H9 (cell line): ENCODE measurements at regions not wholly inside any gene's neighbourhood (a gene's known extent, or its start where the extent isn't known, plus 50 kb on each side); places are given as distances from the start of the nearest gene placed in this dataset.

Source experiments
- DNase-seq: peaks from one replicate; pipeline ENCODE4 v3.0.0-alpha.2; 2017
- H2AFZ ChIP-seq: one replicate; pipeline ENCODE4 v1.6.1; 2013; ENCODE audit warnings: mild to moderate bottlenecking, low read length, control low read depth, moderate library complexity
- H2AK5ac ChIP-seq: 2 replicates; pipeline ENCODE4 v1.6.1; 2013; ENCODE audit warnings: low read length, control low read depth, mixed read lengths; ENCODE audit not compliant: insufficient read length
- H2BK120ac ChIP-seq: one replicate; pipeline ENCODE4 v1.6.1; 2013; ENCODE audit warnings: low read depth, mild to moderate bottlenecking, low read length, control low read depth, inconsistent platforms; ENCODE audit not compliant: poor library complexity, severe bottlenecking
- H2BK12ac ChIP-seq: 2 replicates; pipeline ENCODE4 v1.6.1; 2013; ENCODE audit warnings: low read length, control low read depth, mixed read lengths, low read depth; ENCODE audit not compliant: insufficient read length
- H2BK15ac ChIP-seq: 2 replicates; pipeline ENCODE4 v1.6.1; 2013; ENCODE audit warnings: low read depth, low read length, control low read depth
- H2BK20ac ChIP-seq: one replicate; pipeline ENCODE4 v1.6.1; 2013; ENCODE audit warnings: low read depth, mild to moderate bottlenecking, low read length, control low read depth, inconsistent platforms; ENCODE audit not compliant: poor library complexity, severe bottlenecking
- H2BK5ac ChIP-seq: 2 replicates; pipeline ENCODE4 v1.6.1; 2013; ENCODE audit warnings: low read length, control low read depth, mixed read lengths; ENCODE audit not compliant: insufficient read length
- H3K14ac ChIP-seq: 2 replicates; pipeline ENCODE4 v1.6.1; 2013; ENCODE audit warnings: low read length, control low read depth; ENCODE audit not compliant: insufficient read depth
- H3K18ac ChIP-seq: 2 replicates; pipeline ENCODE4 v1.6.1; 2013; ENCODE audit warnings: low read depth, mild to moderate bottlenecking, mixed read lengths, low read length, control low read depth; ENCODE audit not compliant: insufficient read length
- H3K23ac ChIP-seq: 2 replicates; pipeline ENCODE4 v1.6.1; 2013; ENCODE audit warnings: low read length, control low read depth, mixed read lengths, low read depth; ENCODE audit not compliant: insufficient read length
- H3K23me2 ChIP-seq: 2 replicates; pipeline ENCODE4 v1.6.1; 2013; ENCODE audit warnings: low read depth, mild to moderate bottlenecking, mixed read lengths, low read length, control low read depth; ENCODE audit not compliant: insufficient read length, poor library complexity, severe bottlenecking
- H3K27ac ChIP-seq: 2 replicates; pipeline ENCODE4 v1.5.1; 2013; ENCODE audit warnings: low read length, control low read depth, mixed read lengths, low read depth; ENCODE audit not compliant: insufficient read length
- H3K27me3 ChIP-seq: 2 replicates; pipeline ENCODE4 v1.6.1; 2013; ENCODE audit warnings: low read length, control low read depth, inconsistent platforms; ENCODE audit not compliant: insufficient read depth
- H3K4ac ChIP-seq: 2 replicates; pipeline ENCODE4 v1.6.1; 2013; ENCODE audit warnings: low read depth, mild to moderate bottlenecking, control low read depth, inconsistent platforms, low read length, moderate library complexity
- H3K4me1 ChIP-seq: 2 replicates; pipeline ENCODE4 v1.6.1; 2013; ENCODE audit warnings: low read length, control low read depth, inconsistent platforms; ENCODE audit not compliant: insufficient read depth
- H3K4me2 ChIP-seq: 2 replicates; pipeline ENCODE4 v1.6.1; 2013; ENCODE audit warnings: low read length, control low read depth, mixed read lengths; ENCODE audit not compliant: insufficient read length, insufficient read depth
- H3K56ac ChIP-seq: 2 replicates; pipeline ENCODE4 v1.6.1; 2013; ENCODE audit warnings: low read depth, mild to moderate bottlenecking, mixed read lengths, low read length, control low read depth; ENCODE audit not compliant: insufficient read length
- H3K79me1 ChIP-seq: 2 replicates; pipeline ENCODE4 v1.6.1; 2013; ENCODE audit warnings: low read depth, mild to moderate bottlenecking, moderate library complexity, low read length, control low read depth, inconsistent platforms; ENCODE audit not compliant: insufficient read depth, poor library complexity, severe bottlenecking
- H3K79me2 ChIP-seq: 2 replicates; pipeline ENCODE4 v1.6.1; 2013; ENCODE audit warnings: low read length, control low read depth, inconsistent platforms; ENCODE audit not compliant: insufficient read depth
- H3K9ac ChIP-seq: 2 replicates; pipeline ENCODE4 v1.6.1; 2013; ENCODE audit warnings: low read length, control low read depth, mixed read lengths; ENCODE audit not compliant: insufficient read length; ENCODE audit errors: extremely low read depth
- H3K9me3 ChIP-seq: one replicate; pipeline ENCODE4 v1.6.1; 2013; ENCODE audit warnings: low read depth, low read length, inconsistent platforms; ENCODE audit not compliant: control insufficient read depth
- H3T11ph ChIP-seq: one replicate; pipeline ENCODE4 v1.6.1; 2013; ENCODE audit warnings: mild to moderate bottlenecking, low read length, control low read depth, inconsistent platforms
- H4K20me1 ChIP-seq: one replicate; pipeline ENCODE4 v1.6.1; 2013; ENCODE audit not compliant: control insufficient read depth, insufficient read length, insufficient read depth
- H4K5ac ChIP-seq: 2 replicates; pipeline ENCODE4 v1.6.1; 2013; ENCODE audit warnings: low read depth, mild to moderate bottlenecking, mixed read lengths, low read length, control low read depth; ENCODE audit not compliant: insufficient read length
- H4K8ac ChIP-seq: replicated peaks from 2 replicates; pipeline ENCODE4 v1.6.1; 2013; ENCODE audit warnings: low read length, control low read depth, mixed read lengths, low read depth; ENCODE audit not compliant: insufficient read length
- H4K91ac ChIP-seq: 2 replicates; pipeline ENCODE4 v1.6.1; 2013; ENCODE audit warnings: low read depth, mild to moderate bottlenecking, moderate library complexity, mixed read lengths, low read length, control low read depth; ENCODE audit not compliant: insufficient read length
- H3K27ac Mint-ChIP-seq, 3 experiments: 2 replicates in 2 of 3; 3 replicates in 1 of 3; pipeline ENCODE4 v1.8.0; 2020 to 2021; ENCODE audit warnings: mixed read lengths in 3 of 3, mild to moderate bottlenecking in 1 of 3, moderate library complexity in 1 of 3
- H3K27me3 Mint-ChIP-seq: 2 replicates; pipeline ENCODE4 v1.8.0; 2021; ENCODE audit warnings: low read depth, mild to moderate bottlenecking, moderate library complexity, mixed read lengths
- H3K36me3 Mint-ChIP-seq, 3 experiments: 2 replicates in 2 of 3; 3 replicates in 1 of 3; pipeline ENCODE4 v1.8.0; 2020 to 2021; ENCODE audit warnings: low read depth in 3 of 3, mixed read lengths in 3 of 3; ENCODE audit not compliant: insufficient read depth in 1 of 3
- H3K4me1 Mint-ChIP-seq, 2 experiments: 2 replicates each; pipeline ENCODE4 v1.8.0; 2020; ENCODE audit warnings: mixed read lengths in 2 of 2
- H3K4me3 Mint-ChIP-seq, 2 experiments: 2 replicates in 1 of 2; 3 replicates in 1 of 2; pipeline ENCODE4 v1.8.0; 2020 to 2021; ENCODE audit warnings: mild to moderate bottlenecking in 2 of 2, mixed read lengths in 2 of 2, moderate library complexity in 1 of 2
- H3K9me3 Mint-ChIP-seq, 2 experiments: 2 replicates in 1 of 2; 3 replicates in 1 of 2; pipeline ENCODE4 v1.8.0; 2020; ENCODE audit warnings: mild to moderate bottlenecking in 2 of 2, mixed read lengths in 2 of 2, moderate library complexity in 1 of 2
- WGBS: extraction: QIAGEN DNeasy Blood & Tissue Kit; methylation state at CpG from one replicate; pipeline ENCODE4 v1.1.7; 2013; ENCODE audit warnings: missing lambda C conversion rate, low lambda C conversion rate, mixed read lengths; ENCODE audit not compliant: insufficient read length; ENCODE audit errors: extremely low coverage; 5-methylcytosine and 5-hydroxymethylcytosine counted together
- TF ChIP-seq, protein P1 (sequence below): fragments of 200-600 bp; sonication (generic); conservative IDR thresholded peaks from 3 replicates; pipeline ENCODE4 v1.8.0; 2021; ENCODE audit warnings: antibody characterized with exemption, mild to moderate bottlenecking

DNA sequence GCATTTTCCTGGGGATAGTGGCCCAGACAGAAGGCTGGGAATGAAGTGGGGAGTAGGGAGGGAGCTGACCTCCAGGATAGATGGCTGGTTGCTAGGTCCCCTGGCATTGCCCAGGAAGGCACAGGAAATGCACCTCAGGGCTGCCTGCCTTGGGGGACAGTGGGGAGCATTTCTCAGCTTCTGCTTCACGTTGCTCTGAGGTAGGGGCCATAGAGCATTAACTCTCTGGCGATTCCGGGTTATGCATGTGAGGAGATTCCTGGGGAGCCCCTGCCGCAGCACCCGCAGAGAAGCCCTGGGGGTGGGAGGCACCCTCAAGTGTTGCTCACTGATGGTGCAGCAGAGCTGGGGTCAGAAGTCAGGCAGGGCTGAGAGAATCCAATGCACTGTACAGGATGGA is 256.5 kb downstream of the CYP26B1 start:
- H3K36me3 Mint-ChIP-seq, result no peaks in the 10 kb centered on the region; a peak in 1 of 7 replicates
- H2BK5ac ChIP-seq, result no peak overlapping the region
- no peaks in the 10 kb centered on the region for H3K27me3 ChIP-seq
- H3T11ph ChIP-seq, result no peak overlapping the region
- no peak overlapping the region for H3K14ac ChIP-seq
- no peak overlapping the region for H3K27ac ChIP-seq
- no peak overlapping the region for H4K91ac ChIP-seq
- H3K9me3 ChIP-seq, result no peaks in the 10 kb centered on the region
- H4K5ac ChIP-seq, result no peak overlapping the region
- H2AK5ac ChIP-seq, result no peak overlapping the region
- H3K79me1 ChIP-seq, result no peaks in the 10 kb centered on the region
- no peak overlapping the region for H3K56ac ChIP-seq
- no peak overlapping the region for H3K4me2 ChIP-seq
- H3K4ac ChIP-seq, result no peak overlapping the region
- no CpG with 5 or more reads among the region's 5 CpGs for WGBS
- H3K4me1 ChIP-seq, result no peaks in the 10 kb centered on the region
- no peak overlapping the region for H3K18ac ChIP-seq
- H2BK15ac ChIP-seq, result no peak overlapping the region
- no peak overlapping the region for H3K27ac Mint-ChIP-seq
- no peak overlapping the region for H2AFZ ChIP-seq
- no peak overlapping the region for H3K9ac ChIP-seq
- H3K23ac ChIP-seq, result no peak overlapping the region
- no peaks in the 10 kb centered on the region for H3K4me1 Mint-ChIP-seq
- H2BK120ac ChIP-seq, result no peak overlapping the region
- H3K4me3 Mint-ChIP-seq, result no peak overlapping the region
- H3K79me2 ChIP-seq, result no peaks in the 10 kb centered on the region
- no peaks in the 10 kb centered on the region for H4K20me1 ChIP-seq
- DNase-seq, result no peak
- H2BK12ac ChIP-seq, result no peak overlapping the region
- H3K9me3 Mint-ChIP-seq, result no peaks in the 10 kb centered on the region
- no peak overlapping the region for H4K8ac ChIP-seq
- peaks cover 3% of the 10 kb centered on the region for H3K27me3 Mint-ChIP-seq
- TF ChIP-seq, protein P1, sequence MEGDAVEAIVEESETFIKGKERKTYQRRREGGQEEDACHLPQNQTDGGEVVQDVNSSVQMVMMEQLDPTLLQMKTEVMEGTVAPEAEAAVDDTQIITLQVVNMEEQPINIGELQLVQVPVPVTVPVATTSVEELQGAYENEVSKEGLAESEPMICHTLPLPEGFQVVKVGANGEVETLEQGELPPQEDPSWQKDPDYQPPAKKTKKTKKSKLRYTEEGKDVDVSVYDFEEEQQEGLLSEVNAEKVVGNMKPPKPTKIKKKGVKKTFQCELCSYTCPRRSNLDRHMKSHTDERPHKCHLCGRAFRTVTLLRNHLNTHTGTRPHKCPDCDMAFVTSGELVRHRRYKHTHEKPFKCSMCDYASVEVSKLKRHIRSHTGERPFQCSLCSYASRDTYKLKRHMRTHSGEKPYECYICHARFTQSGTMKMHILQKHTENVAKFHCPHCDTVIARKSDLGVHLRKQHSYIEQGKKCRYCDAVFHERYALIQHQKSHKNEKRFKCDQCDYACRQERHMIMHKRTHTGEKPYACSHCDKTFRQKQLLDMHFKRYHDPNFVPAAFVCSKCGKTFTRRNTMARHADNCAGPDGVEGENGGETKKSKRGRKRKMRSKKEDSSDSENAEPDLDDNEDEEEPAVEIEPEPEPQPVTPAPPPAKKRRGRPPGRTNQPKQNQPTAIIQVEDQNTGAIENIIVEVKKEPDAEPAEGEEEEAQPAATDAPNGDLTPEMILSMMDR, result no peak
- no peaks in the 10 kb centered on the region for H3K23me2 ChIP-seq
- H2BK20ac ChIP-seq, result no peak overlapping the region
